AG10803 (cell line): ENCODE measurements at regions not wholly inside any gene's neighbourhood (a gene's known extent, or its start where the extent isn't known, plus 50 kb on each side); places are given as distances from the start of the nearest gene placed in this dataset.

Experiments
- DNase-seq: peaks from one replicate; pipeline ENCODE4 v3.0.0; 2010; ENCODE audit warnings: low read depth
- H3K4me3 ChIP-seq: 2 replicates; pipeline ENCODE4 v1.5.1; 2011; ENCODE audit warnings: mild to moderate bottlenecking, low read length, control low read depth
- TF ChIP-seq, protein P1 (sequence below): conservative IDR thresholded peaks from 2 replicates; pipeline ENCODE4 v1.5.1; 2011; ENCODE audit warnings: mild to moderate bottlenecking, low read length, control low read depth, inconsistent platforms

DNA sequence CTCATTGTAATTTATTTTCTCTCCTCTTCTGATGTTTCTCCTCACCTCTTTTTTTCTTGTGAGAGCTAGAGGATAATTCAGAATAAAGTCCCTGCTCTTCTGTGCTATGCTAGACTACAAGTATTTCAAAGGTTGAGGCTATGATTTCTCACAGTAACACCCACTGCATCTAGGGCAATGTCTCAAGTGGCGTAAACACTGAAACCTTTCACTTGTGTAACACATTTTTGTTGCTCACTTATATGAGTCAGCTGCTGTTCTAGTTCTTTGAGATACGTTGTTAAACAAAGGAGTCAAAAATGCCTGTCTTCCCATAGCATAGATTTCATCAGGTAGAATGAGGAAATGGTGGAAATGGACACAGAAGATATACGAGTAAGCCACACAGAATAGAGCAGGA lies 305.1 kb upstream of the PITRM1 start:
- TF ChIP-seq, protein P1, sequence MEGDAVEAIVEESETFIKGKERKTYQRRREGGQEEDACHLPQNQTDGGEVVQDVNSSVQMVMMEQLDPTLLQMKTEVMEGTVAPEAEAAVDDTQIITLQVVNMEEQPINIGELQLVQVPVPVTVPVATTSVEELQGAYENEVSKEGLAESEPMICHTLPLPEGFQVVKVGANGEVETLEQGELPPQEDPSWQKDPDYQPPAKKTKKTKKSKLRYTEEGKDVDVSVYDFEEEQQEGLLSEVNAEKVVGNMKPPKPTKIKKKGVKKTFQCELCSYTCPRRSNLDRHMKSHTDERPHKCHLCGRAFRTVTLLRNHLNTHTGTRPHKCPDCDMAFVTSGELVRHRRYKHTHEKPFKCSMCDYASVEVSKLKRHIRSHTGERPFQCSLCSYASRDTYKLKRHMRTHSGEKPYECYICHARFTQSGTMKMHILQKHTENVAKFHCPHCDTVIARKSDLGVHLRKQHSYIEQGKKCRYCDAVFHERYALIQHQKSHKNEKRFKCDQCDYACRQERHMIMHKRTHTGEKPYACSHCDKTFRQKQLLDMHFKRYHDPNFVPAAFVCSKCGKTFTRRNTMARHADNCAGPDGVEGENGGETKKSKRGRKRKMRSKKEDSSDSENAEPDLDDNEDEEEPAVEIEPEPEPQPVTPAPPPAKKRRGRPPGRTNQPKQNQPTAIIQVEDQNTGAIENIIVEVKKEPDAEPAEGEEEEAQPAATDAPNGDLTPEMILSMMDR, result no peak
- DNase-seq, result peak; percentile 76
- H3K4me3 ChIP-seq, result no peak overlapping the region

GRCh38 chr10:3476640-3477448 lies 304.3 kb upstream of the PITRM1 start:
- TF ChIP-seq, protein P1, result no peak
- DNase-seq, result no peak
- H3K4me3 ChIP-seq, result no peak overlapping the region

DNA sequence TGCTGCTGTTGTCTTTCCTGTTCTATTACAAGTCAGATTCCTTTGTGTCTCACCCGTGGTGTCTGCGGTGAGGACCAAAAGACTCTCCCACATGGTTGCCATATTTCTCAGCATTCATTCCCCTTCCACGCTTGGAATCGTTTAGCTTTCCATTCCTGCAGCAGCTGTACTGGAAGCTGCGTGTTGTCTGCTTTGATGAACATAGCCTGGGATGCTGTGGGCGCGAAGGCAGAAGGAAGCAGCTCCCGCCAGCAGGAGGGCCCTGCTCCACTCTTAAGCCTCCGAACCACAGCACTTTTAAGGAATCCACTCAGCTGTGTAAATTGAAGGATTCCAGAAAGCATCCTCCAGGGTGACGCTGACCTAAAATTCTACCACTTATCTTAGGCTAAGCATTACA lies 303.6 kb upstream of the PITRM1 start:
- TF ChIP-seq, protein P1, result peak; percentile 63
- peak; percentile 95 for DNase-seq
- no peak overlapping the region for H3K4me3 ChIP-seq

DNA sequence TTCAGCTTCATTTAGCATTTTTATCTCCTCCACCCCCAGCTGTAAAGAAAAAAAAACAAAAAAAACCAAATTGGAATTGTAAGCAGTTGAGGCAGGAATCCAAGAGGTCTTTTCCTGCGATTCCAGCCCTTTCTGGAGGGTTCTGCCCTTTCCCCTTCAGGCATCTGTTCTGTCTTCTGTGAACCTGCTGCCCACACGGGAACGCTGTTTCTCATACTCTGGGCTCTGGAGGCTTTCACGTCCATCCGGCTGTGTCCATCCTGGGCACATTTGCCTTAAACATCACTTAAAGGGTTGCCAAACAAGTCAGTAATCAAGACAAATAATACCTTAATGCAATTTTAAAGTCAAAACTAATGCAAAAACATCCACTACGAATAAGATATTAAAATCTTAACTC lies 302.8 kb upstream of the PITRM1 start:
- TF ChIP-seq, protein P1, result peak; percentile 13; the same call in 1 of the 2 replicates
- DNase-seq, result no peak
- H3K4me3 ChIP-seq, result no peak overlapping the region

- DNase-seq, result no peak
- no peak overlapping the region for H3K4me3 ChIP-seq
- TF ChIP-seq, protein P1, result no peak
Measured at GRCh38 chr10:3474266-3474665, 301.7 kb upstream of the PITRM1 start.

- TF ChIP-seq, protein P1, result no peak
- H3K4me3 ChIP-seq, result no peak overlapping the region
- no peak for DNase-seq
Measured at GRCh38 chr10:3473271-3473670, 300.7 kb upstream of the PITRM1 start.
